HEK293 (cell line): ENCODE measurements at regions not wholly inside any gene's neighbourhood (a gene's known extent, or its start where the extent isn't known, plus 50 kb on each side); places are given as distances from the start of the nearest gene placed in this dataset.

Experiments
- CTCF ChIA-PET: fragments of 350-600 bp; formaldehyde crosslinking; extraction: SDS; loops from one replicate; lab custom pipeline; 2021; ENCODE audit warnings: antibody characterized with exemption; lab: Yijun Ruan, JAX
- POLR2A ChIA-PET: fragments of 300-600 bp; formaldehyde crosslinking; extraction: SDS; loops from one replicate; lab custom pipeline; 2020; ENCODE audit warnings: antibody characterized with exemption, inconsistent platforms; lab: Yijun Ruan, JAX
- H3K27ac ChIP-seq: fragments of 200-500 bp; sonication (Bioruptor generic); 2 replicates; pipeline ENCODE4 v1.5.1; 2014; ENCODE audit warnings: low read depth, low read length, control low read depth, inconsistent platforms; ENCODE audit errors: extremely low read depth
- H3K36me3 ChIP-seq, 2 experiments: fragments of 200-500 bp in 1 of 2; sonication (Bioruptor generic) in 1 of 2; 1 replicate in 1 of 2; 2 replicates in 1 of 2; pipeline ENCODE4 v1.5.1; 2014 to 2017; ENCODE audit warnings: inconsistent platforms in 2 of 2, low read length in 2 of 2; ENCODE audit not compliant: control insufficient read depth in 2 of 2, insufficient read depth in 1 of 2
- H3K4me1 ChIP-seq: fragments of 200-500 bp; sonication (Bioruptor generic); 2 replicates; pipeline ENCODE4 v1.5.1; 2014; ENCODE audit warnings: mild to moderate bottlenecking, low read length, inconsistent platforms; ENCODE audit not compliant: control insufficient read depth, insufficient read depth
- H3K4me3 ChIP-seq: 2 replicates; pipeline ENCODE4 v1.5.1; 2011; ENCODE audit warnings: low read depth, mild to moderate bottlenecking, control low read depth, low read length, moderate library complexity
- H3K9me3 ChIP-seq: fragments of 200-500 bp; sonication (Bioruptor generic); 2 replicates; pipeline ENCODE4 v1.5.1; 2014; ENCODE audit warnings: low read depth, low read length, inconsistent platforms; ENCODE audit not compliant: control insufficient read depth, insufficient read depth
- ATF2 ChIP-seq: fragments of 450-650 bp; formaldehyde crosslinking; IDR thresholded peaks from 2 replicates; pipeline ENCODE4 v1.5.1; 2016; ENCODE audit warnings: missing biosample characterization, missing genetic modification characterization, low read depth
- HOXD13 ChIP-seq: sonication (generic); formaldehyde crosslinking; IDR thresholded peaks from 2 replicates; pipeline ENCODE4 v1.8.0; 2022; ENCODE audit warnings: missing genetic modification reagents, borderline replicate concordance
- KLF7 ChIP-seq: fragments of 450-650 bp; formaldehyde crosslinking; IDR thresholded peaks from 2 replicates; pipeline ENCODE4 v1.5.1; 2016; ENCODE audit warnings: missing biosample characterization, missing genetic modification characterization, borderline replicate concordance
- PRDM6 ChIP-seq: fragments of 450-650 bp; formaldehyde crosslinking; IDR thresholded peaks from 2 replicates; pipeline ENCODE4 v1.5.1; 2017; ENCODE audit warnings: missing biosample characterization, missing genetic modification characterization
- SETDB1 ChIP-seq: IDR thresholded peaks from one replicate; pipeline ENCODE4 v1.6.1; 2017; ENCODE audit warnings: mild to moderate bottlenecking, low read length, moderate library complexity, mixed read lengths; ENCODE audit not compliant: insufficient read length
- ZBTB7A ChIP-seq: fragments of 450-650 bp; formaldehyde crosslinking; IDR thresholded peaks from 2 replicates; pipeline ENCODE4 v1.5.1; 2016; ENCODE audit warnings: low read depth, missing biosample characterization, missing genetic modification characterization
- ZNF112 ChIP-seq: fragments of 450-650 bp; formaldehyde crosslinking; IDR thresholded peaks from 2 replicates; pipeline ENCODE4 v1.5.0; 2017; ENCODE audit warnings: missing biosample characterization, missing genetic modification characterization
- ZNF175 ChIP-seq: fragments of 450-650 bp; formaldehyde crosslinking; IDR thresholded peaks from 2 replicates; pipeline ENCODE4 v1.5.1; 2016; ENCODE audit warnings: missing biosample characterization, missing genetic modification characterization
- ZNF311 ChIP-seq: fragments of 450-650 bp; formaldehyde crosslinking; IDR thresholded peaks from 2 replicates; pipeline ENCODE4 v1.5.1; 2017; ENCODE audit warnings: missing biosample characterization, missing genetic modification characterization, borderline replicate concordance
- ZNF426 ChIP-seq: fragments of 450-650 bp; formaldehyde crosslinking; IDR thresholded peaks from 2 replicates; pipeline ENCODE4 v1.5.1; 2017; ENCODE audit warnings: missing biosample characterization, missing genetic modification characterization, mild to moderate bottlenecking, inconsistent platforms, moderate library complexity
- ZNF544 ChIP-seq: fragments of 450-650 bp; formaldehyde crosslinking; IDR thresholded peaks from 2 replicates; pipeline ENCODE4 v1.5.0; 2017; ENCODE audit warnings: missing biosample characterization, missing genetic modification characterization
- ZNF621 ChIP-seq: fragments of 450-650 bp; formaldehyde crosslinking; IDR thresholded peaks from 2 replicates; pipeline ENCODE4 v1.5.1; 2017; ENCODE audit warnings: missing biosample characterization, missing genetic modification characterization
- ZNF645 ChIP-seq: fragments of 450-650 bp; formaldehyde crosslinking; IDR thresholded peaks from 2 replicates; pipeline ENCODE4; 2016; ENCODE audit warnings: missing biosample characterization, missing genetic modification characterization
- ZSCAN5A ChIP-seq: fragments of 450-650 bp; formaldehyde crosslinking; IDR thresholded peaks from 2 replicates; pipeline ENCODE4 v1.5.1; 2016; ENCODE audit warnings: missing biosample characterization, missing genetic modification characterization
- TF ChIP-seq, protein P1 (sequence below): fragments of 450-650 bp; formaldehyde crosslinking; IDR thresholded peaks from 2 replicates; pipeline ENCODE4 v1.5.1; 2017; ENCODE audit warnings: missing biosample characterization, missing genetic modification characterization

DNA sequence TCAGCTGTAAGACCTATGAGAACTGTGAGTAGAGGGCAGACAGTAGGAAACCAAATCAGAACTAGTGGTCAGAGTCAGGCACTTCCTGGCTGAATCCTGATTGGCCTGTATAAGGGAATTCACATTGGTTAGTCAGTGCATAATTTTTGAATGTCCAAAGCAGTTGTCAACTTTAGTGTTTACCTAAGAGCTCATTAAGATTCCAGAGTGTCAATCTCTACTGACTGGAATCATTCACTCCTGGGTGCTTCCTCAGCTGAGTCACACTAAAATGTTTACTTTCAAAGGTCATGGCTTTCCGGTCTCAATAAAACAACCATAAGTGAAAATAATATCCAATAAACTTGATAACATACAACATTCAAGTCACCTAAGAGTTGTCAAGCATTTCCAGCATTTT is 306.1 kb downstream of the C11orf87 start:
- H3K36me3 ChIP-seq: no peaks in the 10 kb centered on the region
- TF ChIP-seq SETDB1: peak; percentile 34
- no peak for TF ChIP-seq ZNF175 (tag by site-specific recombination)
- no peak for TF ChIP-seq KLF7 (tag by site-specific recombination)
- TF ChIP-seq HOXD13 (CRISPR knock-in tag): peak; percentile 63; the same call in 1 of the 2 replicates
- TF ChIP-seq, all 188 proteins: peak for 2
- Histone ChIP-seq H3K4me1 (0 out of 2 replicates have a peak, but pooled peaks cover 2% of the 10 kb centered on the region), H3K4me3 (no peak overlapping the region), H3K27ac (no peak overlapping the region), H3K9me3 (no peaks in the 10 kb centered on the region)
- POLR2A ChIA-PET: no interaction called here
- CTCF ChIA-PET: no interaction called here

GRCh38 chr11:109729761-109730160 is 307.8 kb downstream of the C11orf87 start:
- Histone ChIP-seq H3K4me3 (no peak overlapping the region), H3K36me3 (no peaks in the 10 kb centered on the region), H3K9me3 (no peaks in the 10 kb centered on the region), H3K27ac (no peak overlapping the region), H3K4me1 (0 out of 2 replicates have a peak, but pooled peaks cover 2% of the 10 kb centered on the region)
- CTCF ChIA-PET: interaction anchor here (0.6 kb wide), 1 partner anchor 54 kb away, joined by 3 read pairs; no protein-coding TSS in a partner anchor
- TF ChIP-seq ZNF311 (tag by site-specific recombination) (no peak), ZBTB7A (tag by site-specific recombination) (no peak), ZSCAN5A (tag by site-specific recombination) (no peak), ATF2 (tag by site-specific recombination) (no peak), ZNF645 (tag by site-specific recombination) (no peak), ZNF544 (no peak), ZNF112 (tag by site-specific recombination) (no peak), ZNF426 (tag by site-specific recombination) (no peak), PRDM6 (tag by site-specific recombination) (no peak), ZNF621 (tag by site-specific recombination) (no peak)
- TF ChIP-seq, protein P1, sequence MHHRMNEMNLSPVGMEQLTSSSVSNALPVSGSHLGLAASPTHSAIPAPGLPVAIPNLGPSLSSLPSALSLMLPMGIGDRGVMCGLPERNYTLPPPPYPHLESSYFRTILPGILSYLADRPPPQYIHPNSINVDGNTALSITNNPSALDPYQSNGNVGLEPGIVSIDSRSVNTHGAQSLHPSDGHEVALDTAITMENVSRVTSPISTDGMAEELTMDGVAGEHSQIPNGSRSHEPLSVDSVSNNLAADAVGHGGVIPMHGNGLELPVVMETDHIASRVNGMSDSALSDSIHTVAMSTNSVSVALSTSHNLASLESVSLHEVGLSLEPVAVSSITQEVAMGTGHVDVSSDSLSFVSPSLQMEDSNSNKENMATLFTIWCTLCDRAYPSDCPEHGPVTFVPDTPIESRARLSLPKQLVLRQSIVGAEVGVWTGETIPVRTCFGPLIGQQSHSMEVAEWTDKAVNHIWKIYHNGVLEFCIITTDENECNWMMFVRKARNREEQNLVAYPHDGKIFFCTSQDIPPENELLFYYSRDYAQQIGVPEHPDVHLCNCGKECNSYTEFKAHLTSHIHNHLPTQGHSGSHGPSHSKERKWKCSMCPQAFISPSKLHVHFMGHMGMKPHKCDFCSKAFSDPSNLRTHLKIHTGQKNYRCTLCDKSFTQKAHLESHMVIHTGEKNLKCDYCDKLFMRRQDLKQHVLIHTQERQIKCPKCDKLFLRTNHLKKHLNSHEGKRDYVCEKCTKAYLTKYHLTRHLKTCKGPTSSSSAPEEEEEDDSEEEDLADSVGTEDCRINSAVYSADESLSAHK (tag by site-specific recombination): no peak
- POLR2A ChIA-PET: no interaction called here
